Activated naive CD8-positive, alpha-beta T cell treated with anti-CD3 and anti-CD28 coated beads, Interleukin-2, amount 50 U/mL, for 24 hours (primary cell): ENCODE measurements at regions not wholly inside any gene's neighbourhood (a gene's known extent, or its start where the extent isn't known, plus 50 kb on each side); places are given as distances from the start of the nearest gene placed in this dataset.
"Not testable (repeated sequence)": the region's sequence is repeated elsewhere in the genome, so short reads cannot be mapped to it uniquely, and the experiment has no call there.

Source experiments
- ATAC-seq: fragments of 150-1000 bp; cut with Tn5 transposase; one replicate; pipeline ENCODE4 v1.10.0; 2021
- DNase-seq: peaks from one replicate; pipeline ENCODE4 v3.0.0; 2021
- H3K27ac Mint-ChIP-seq: one replicate; pipeline ENCODE4 v1.8.0; 2021; ENCODE audit warnings: mild to moderate bottlenecking, mixed read lengths
- H3K27me3 Mint-ChIP-seq: one replicate; pipeline ENCODE4 v1.8.0; 2021; ENCODE audit warnings: mixed read lengths
- H3K36me3 Mint-ChIP-seq: one replicate; pipeline ENCODE4 v1.8.0; 2021; ENCODE audit warnings: low read depth, mixed read lengths
- H3K4me1 Mint-ChIP-seq: one replicate; pipeline ENCODE4 v1.8.0; 2021; ENCODE audit warnings: mixed read lengths
- H3K4me3 Mint-ChIP-seq: one replicate; pipeline ENCODE4 v1.8.0; 2021; ENCODE audit warnings: mild to moderate bottlenecking, moderate library complexity, mixed read lengths
- H3K9me3 Mint-ChIP-seq: one replicate; pipeline ENCODE4 v1.8.0; 2021; ENCODE audit warnings: mixed read lengths

DNA sequence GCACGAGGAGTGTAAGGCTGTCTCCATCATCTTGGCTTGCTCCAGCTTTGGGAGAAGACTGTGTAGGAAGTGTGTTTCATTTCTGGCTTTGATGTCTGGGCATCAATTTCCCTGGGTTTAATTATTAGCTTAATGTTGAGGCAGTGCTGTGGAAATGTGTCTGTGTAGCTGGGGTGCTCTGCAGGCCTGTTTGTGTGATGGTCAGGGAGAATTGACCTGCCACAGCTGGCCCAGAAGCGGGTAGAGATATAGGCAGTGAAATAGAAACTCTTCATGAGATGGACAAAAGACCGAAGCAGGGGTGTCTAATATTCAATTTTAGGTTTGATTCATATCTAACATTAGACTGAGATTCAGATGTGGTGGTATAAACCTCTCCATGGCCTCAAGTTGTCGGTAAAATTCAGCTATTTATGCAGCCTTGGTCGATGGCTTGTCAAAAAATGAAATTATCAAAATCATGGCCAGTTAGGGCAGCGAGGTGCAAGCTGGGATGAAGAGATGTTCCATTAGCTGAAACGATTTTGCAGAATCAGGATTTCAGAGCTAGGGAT, 95.3 kb upstream of the SNX9 start:
- no peak for ATAC-seq
- H3K4me3 Mint-ChIP-seq: no peak overlapping the region
- H3K27me3 Mint-ChIP-seq: peaks cover 2% of the 10 kb centered on the region
- DNase-seq: no peak
- no peak overlapping the region for H3K27ac Mint-ChIP-seq
- H3K9me3 Mint-ChIP-seq: peaks cover 20% of the 10 kb centered on the region
- peaks cover 5% of the 10 kb centered on the region for H3K36me3 Mint-ChIP-seq
- H3K4me1 Mint-ChIP-seq: no peaks in the 10 kb centered on the region

DNA sequence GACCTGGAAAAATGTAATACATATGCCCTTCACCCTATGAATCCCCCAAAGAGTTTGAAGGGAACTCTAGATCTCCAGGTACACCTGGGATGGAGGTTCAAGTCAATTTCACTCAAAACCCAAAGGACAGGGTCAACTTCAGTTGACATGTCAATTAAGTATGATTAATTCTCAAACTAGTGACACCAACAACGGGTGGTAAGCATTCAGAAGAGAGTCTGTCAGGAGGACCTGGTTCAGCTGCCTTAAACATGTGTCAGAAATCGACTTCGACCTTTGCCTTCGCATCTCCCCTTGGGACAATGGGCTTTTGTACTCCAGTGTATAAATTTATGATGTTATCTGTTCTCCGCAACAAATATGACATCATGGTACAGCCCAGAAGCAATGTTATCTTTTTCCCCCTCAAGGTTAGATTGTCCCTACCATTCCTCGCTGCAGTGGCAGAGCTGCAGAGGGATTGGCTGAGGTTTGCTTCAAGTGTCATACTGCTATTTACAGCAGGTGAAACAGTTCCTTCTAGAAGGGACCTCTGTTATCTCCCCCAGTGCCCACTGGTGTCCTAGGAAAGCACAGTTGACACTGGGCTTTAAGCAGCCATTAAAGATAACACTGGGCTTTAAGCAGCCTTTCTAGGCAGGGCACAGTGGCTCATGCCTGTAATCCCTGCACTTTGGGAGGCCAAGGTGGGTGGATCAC, 94.7 kb upstream of the SNX9 start:
- Mint-ChIP-seq H3K27me3 (peaks cover 2% of the 10 kb centered on the region), H3K27ac (no peak overlapping the region), H3K4me3 (no peak overlapping the region), H3K9me3 (peaks cover 20% of the 10 kb centered on the region), H3K36me3 (peaks cover 5% of the 10 kb centered on the region), H3K4me1 (no peaks in the 10 kb centered on the region)
- ATAC-seq (no peak), DNase-seq (no peak)

DNA sequence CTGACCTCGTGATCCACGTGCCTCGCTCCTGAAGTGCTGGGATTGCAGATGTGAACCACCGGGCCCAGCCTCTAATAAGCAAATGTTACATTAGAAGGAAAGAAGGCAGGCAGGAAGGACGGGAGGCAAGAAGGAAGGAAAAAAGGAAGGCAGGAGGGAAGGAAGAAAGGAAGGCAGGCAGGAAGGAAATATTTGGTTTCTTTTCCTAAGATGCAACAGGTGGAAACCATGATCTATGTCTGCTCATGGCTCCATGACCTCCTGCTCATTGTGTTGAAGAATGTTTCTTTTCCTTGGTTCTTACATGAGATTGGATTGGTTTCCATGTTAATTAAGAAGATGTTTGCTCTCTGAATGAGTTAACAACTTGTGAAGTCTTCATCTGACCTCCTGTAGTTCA, 91.8 kb upstream of the SNX9 start:
- H3K36me3 Mint-ChIP-seq: peaks cover under 1% of the 10 kb centered on the region
- H3K27me3 Mint-ChIP-seq: no peaks in the 10 kb centered on the region
- no peak overlapping the region for H3K27ac Mint-ChIP-seq
- no peaks in the 10 kb centered on the region for H3K4me1 Mint-ChIP-seq
- peaks cover 1% of the 10 kb centered on the region for H3K9me3 Mint-ChIP-seq
- ATAC-seq: no peak
- no peak overlapping the region for H3K4me3 Mint-ChIP-seq
- no peak for DNase-seq

DNA sequence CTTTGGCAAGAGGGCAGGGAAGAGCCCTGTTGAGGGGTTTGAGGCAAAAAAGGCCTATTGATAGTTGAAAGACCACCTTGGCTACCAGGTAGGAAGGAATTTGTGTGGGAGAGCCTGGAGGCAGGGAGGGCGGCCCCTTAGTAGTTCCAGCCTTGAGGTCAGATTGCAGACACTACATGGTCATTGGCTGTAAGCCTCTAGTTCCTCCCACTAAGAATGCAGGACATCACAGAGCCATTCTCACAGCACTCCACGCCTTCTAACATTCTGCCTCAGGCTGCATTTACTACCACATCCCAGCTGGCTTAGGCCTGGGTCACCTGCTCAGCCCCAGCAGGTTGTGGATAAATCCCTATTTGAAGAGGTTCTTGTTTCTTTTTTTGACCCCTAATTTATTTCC, 91.0 kb upstream of the SNX9 start:
- Mint-ChIP-seq H3K4me1 (no peaks in the 10 kb centered on the region), H3K4me3 (no peak overlapping the region), H3K27ac (no peak overlapping the region), H3K27me3 (no peaks in the 10 kb centered on the region), H3K9me3 (no peaks in the 10 kb centered on the region), H3K36me3 (no peaks in the 10 kb centered on the region)
- no peak for ATAC-seq
- no peak for DNase-seq

DNA sequence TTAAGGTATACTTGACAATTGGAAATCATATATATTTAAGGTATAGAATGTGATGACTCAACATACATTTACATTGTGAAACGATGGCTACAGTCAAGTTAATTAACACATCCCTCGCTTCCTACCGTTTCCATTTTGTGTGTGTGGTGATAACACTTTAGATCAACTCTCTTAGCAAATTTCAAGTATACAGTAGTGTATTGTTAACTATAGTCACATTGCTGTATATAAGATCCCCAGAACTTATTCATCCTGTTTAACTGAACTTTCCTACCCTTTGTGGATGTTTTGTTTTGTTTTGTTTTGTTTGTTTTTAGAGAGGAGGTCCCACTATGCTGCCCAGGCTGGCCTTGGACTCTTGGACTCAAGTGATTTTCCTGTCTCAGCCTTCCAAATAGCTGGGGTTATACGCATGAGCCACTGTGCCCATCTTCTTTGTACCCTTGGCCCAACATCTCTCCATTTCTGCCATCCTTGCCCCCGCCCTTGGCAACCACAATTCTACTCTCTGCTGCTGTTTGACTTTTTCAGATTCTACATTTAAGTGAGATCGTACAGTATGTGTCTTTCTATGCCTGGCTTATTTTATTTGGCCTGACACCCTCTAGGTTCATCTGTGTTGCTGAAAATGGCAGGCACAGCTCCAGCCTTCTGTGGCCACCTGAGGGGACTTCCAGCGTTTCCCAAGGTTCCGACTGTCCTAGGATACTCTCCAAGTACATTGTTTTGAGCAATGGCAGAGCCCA, 90.5 kb upstream of the SNX9 start:
- no peak overlapping the region for H3K4me3 Mint-ChIP-seq
- ATAC-seq: no peak
- DNase-seq: no peak
- no peak overlapping the region for H3K27ac Mint-ChIP-seq
- peaks cover 4% of the 10 kb centered on the region for H3K36me3 Mint-ChIP-seq
- H3K27me3 Mint-ChIP-seq: peaks cover 3% of the 10 kb centered on the region
- H3K4me1 Mint-ChIP-seq: no peaks in the 10 kb centered on the region
- H3K9me3 Mint-ChIP-seq: peaks cover 5% of the 10 kb centered on the region

DNA sequence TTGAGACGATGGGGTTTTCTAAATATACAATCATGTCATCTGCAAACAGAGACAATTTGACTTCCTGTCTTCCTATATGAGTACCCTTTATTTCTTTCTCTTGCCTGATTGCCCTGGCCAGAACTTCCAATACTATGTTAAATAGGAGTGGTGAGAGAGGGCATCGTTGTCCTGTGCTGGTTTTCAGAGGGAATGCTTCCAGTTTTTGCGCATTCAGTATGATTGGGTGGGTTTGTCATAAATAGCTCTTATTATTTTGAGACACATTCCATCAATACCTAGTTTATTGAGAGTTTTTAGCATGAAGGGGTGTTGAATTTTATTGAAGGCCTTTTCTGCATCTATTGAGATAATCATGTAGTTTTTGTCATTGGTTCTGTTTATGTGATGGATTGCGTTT, 86.5 kb upstream of the SNX9 start:
- not testable (repeated sequence) for DNase-seq, ATAC-seq, H3K27ac Mint-ChIP-seq, H3K4me3 Mint-ChIP-seq, H3K27me3 Mint-ChIP-seq, H3K36me3 Mint-ChIP-seq, H3K9me3 Mint-ChIP-seq, H3K4me1 Mint-ChIP-seq

GRCh38 chr6:157741321-157741947, 81.6 kb upstream of the SNX9 start:
- Mint-ChIP-seq H3K9me3 (peaks cover 10% of the 10 kb centered on the region), H3K27ac (no peak overlapping the region), H3K4me3 (no peak overlapping the region), H3K27me3 (peaks cover 4% of the 10 kb centered on the region), H3K36me3 (peaks cover 6% of the 10 kb centered on the region), H3K4me1 (no peaks in the 10 kb centered on the region)
- ATAC-seq (no peak), DNase-seq (no peak)

DNA sequence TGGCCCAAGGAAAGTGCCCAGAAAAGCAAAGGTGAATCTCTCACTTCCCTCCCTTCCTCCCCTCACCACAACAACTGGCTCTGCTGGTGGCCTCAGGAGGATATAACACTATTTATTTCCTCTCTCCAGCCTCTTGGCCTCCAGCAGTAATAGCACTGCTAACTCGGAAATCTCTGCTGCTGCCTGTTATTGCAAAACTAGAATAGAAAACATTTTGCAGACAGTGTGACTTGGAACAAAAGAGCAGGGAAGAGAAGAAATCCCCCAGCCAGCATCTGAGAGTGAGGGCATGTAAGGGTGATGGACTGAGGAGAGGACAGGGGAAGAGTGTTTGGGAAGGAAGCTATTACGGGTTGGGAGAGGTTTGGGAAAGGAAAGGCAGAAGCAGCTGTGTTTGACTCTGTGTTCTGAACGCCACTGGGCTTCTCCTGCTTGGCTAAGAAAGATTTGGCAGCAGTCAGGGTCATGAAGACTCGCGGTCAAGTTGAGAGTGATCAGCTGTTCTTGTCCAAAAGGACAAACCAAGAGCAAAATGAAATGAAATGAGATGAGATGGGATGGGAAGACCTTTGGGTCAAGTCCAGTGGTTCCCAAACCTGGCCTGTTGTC, 81.0 kb upstream of the SNX9 start:
- no peak for DNase-seq
- Mint-ChIP-seq H3K36me3 (peaks cover 6% of the 10 kb centered on the region), H3K27ac (no peak overlapping the region), H3K9me3 (peaks cover 10% of the 10 kb centered on the region), H3K27me3 (peaks cover 4% of the 10 kb centered on the region), H3K4me3 (no peak overlapping the region), H3K4me1 (no peaks in the 10 kb centered on the region)
- ATAC-seq: no peak

GRCh38 chr6:157744102-157744601, 78.9 kb upstream of the SNX9 start:
- peaks cover 12% of the 10 kb centered on the region for H3K4me1 Mint-ChIP-seq
- no peak overlapping the region for H3K27ac Mint-ChIP-seq
- H3K4me3 Mint-ChIP-seq: no peak overlapping the region
- no peaks in the 10 kb centered on the region for H3K27me3 Mint-ChIP-seq
- ATAC-seq: no peak
- DNase-seq: no peak
- no peaks in the 10 kb centered on the region for H3K36me3 Mint-ChIP-seq
- H3K9me3 Mint-ChIP-seq: no peaks in the 10 kb centered on the region

GRCh38 chr6:157746897-157747296, 76.1 kb upstream of the SNX9 start:
- peaks cover 3% of the 10 kb centered on the region for H3K36me3 Mint-ChIP-seq
- no peak overlapping the region for H3K27ac Mint-ChIP-seq
- DNase-seq (no peak), ATAC-seq (no peak)
- H3K4me1 Mint-ChIP-seq: peaks cover 40% of the 10 kb centered on the region
- no peak overlapping the region for H3K4me3 Mint-ChIP-seq
- H3K27me3 Mint-ChIP-seq: no peaks in the 10 kb centered on the region
- peaks cover 19% of the 10 kb centered on the region for H3K9me3 Mint-ChIP-seq

- Mint-ChIP-seq H3K9me3 (peaks cover 19% of the 10 kb centered on the region), H3K27ac (no peak overlapping the region), H3K4me3 (no peak overlapping the region)
Observed at GRCh38 chr6:157747370-157747769, 75.7 kb upstream of the SNX9 start.

DNA sequence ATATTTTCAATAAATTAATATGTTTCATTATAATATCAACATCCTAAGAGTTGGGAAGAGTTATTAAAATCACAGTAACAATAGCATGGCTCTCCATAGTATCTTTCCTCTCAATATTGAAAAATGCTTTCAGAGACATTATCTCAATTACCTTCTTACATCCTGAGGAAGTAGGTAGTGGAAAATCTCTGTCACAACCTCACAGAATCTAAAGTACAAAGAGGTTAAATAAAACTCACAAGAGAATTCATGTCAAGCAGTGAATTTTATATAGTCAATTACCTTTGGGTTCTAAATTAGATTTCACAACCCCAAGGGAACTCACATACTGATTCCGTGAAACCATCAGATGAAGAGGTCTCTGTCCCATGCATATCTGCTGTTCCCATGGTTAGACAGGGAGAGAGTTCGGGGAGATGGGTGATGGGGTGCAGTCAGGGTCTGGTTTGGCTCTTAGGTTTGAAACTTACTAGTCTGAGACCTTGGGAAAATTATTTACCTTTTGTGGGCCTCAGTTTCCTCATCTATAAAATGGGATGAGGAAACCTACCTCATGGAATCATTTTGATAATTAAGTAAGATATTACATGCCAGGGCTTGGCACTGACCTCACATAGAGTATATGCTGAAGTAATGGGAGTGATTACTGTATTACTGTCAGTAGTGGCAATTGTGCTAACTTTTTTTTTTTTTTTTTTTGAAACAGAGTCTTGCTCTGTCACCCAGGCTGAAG, 74.0 kb upstream of the SNX9 start:
- ATAC-seq (peak; percentile 60), DNase-seq (no peak)
- Mint-ChIP-seq H3K9me3 (peaks cover 30% of the 10 kb centered on the region), H3K27me3 (no peaks in the 10 kb centered on the region), H3K36me3 (peaks cover 3% of the 10 kb centered on the region), H3K4me1 (peaks cover 61% of the 10 kb centered on the region), H3K4me3 (no peak overlapping the region), H3K27ac (peak overlapping the region; percentile 77)

More at GRCh38 chr6:157747370-157747769, 75.7 kb upstream of the SNX9 start:
- DNase-seq (no peak), ATAC-seq (no peak)
- Mint-ChIP-seq H3K4me1 (peaks cover 44% of the 10 kb centered on the region), H3K36me3 (peaks cover 3% of the 10 kb centered on the region), H3K27me3 (no peaks in the 10 kb centered on the region)

GRCh38 chr6:157750973-157751372, 72.1 kb upstream of the SNX9 start:
- H3K27ac Mint-ChIP-seq: peak overlapping the region; percentile 59
- H3K9me3 Mint-ChIP-seq: peaks cover 33% of the 10 kb centered on the region
- ATAC-seq, H3K27me3 Mint-ChIP-seq, DNase-seq, H3K4me3 Mint-ChIP-seq, H3K36me3 Mint-ChIP-seq: not testable (repeated sequence)
- peaks cover 80% of the 10 kb centered on the region for H3K4me1 Mint-ChIP-seq
